ENCODE measurements at regions not wholly inside any gene's neighbourhood (a gene's known extent, or its start where the extent isn't known, plus 50 kb on each side); places are given as distances from the start of the nearest gene placed in this dataset.
A peak's percentile ranks its signal among the peaks of the same experiment; 100 is the strongest.
"Not testable (repeated sequence)": the region's sequence is repeated elsewhere in the genome, so short reads cannot be mapped to it uniquely, and the experiment has no call there.

DNA sequence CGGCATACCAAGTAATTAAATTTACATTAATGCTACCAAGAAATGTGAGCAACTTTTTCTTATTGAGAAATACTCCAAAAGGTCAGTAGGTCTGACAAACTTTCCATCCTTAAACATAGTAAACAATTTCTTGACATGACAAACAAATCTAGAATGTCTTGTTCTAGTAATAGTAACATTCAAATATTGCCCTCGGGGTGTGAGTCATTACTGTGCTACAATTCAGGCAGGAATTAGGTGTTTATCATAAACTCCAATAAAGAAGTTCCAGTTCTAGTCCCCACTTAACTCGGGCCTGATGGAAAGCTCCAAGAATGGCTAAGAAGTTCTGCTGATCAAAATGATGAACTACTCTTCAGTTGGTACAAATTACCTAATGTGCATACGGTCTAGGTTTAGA lies 235.6 kb upstream of the TUSC1 start:
- no peak for DNase-seq (ENCODE audit: low spot score)

GRCh38 chr9:25904701-25905100 lies 226.5 kb upstream of the TUSC1 start:
- DNase-seq (ENCODE audit: low spot score) = no peak

DNA sequence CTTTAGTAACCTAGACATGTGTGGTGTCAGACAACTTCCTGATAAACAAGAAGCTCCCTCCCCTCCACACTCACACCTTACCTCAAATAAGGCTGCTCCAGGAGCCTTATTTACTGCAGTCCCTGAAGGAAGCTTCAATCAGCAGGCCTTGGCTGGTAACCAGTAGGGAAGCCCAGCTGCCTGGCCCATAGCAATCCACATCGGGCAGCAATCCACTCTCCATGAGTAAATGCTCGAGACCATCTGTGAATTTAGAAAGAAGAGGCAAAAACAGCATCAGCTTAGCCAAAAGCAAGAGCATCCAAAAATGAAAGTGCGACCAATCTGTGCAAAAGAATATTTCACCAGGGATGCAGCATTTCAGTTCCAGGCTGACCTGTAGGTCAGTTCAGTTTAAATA lies 213.3 kb upstream of the TUSC1 start:
- peak; percentile 23 for DNase-seq (ENCODE audit: low spot score)

DNA sequence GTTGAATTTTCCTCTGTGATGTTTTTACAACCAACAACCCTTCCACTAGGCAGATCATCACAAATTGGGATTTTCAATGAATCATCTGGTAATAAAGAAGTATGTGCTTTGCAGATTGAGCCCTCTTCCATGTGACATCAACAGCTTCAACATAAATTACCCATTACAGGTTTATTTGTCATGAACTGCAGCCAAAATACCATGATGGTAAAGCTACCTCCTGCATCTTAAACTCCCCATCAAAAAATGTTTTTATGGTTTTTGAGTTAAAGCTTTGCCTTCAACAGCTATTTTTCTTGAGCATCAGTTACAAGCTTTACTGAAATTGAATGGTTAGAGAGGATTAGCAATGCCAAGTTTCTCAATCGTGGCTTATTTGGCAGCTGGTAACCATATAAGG lies 211.4 kb upstream of the TUSC1 start:
- no peak for DNase-seq (ENCODE audit: low spot score)

DNA sequence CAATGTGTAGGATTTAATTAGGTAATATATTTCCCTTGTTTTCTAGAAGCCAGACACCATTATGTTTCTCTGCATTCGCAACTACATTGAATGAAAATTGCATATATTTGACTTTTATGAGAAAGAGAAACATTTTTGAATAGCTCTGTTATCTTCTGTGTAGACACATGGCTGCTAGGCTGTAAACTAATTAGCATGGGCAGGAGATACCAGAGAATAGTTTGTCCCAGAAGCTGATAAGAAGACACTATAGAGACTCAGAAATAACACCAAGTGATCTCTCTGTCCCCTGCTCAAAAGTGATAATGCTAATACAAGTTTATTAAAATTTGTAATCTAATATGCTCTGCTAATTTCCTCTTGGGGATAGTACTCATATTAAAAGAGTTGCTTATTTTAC lies 198.0 kb upstream of the TUSC1 start:
- no peak for DNase-seq (ENCODE audit: low spot score)

DNA sequence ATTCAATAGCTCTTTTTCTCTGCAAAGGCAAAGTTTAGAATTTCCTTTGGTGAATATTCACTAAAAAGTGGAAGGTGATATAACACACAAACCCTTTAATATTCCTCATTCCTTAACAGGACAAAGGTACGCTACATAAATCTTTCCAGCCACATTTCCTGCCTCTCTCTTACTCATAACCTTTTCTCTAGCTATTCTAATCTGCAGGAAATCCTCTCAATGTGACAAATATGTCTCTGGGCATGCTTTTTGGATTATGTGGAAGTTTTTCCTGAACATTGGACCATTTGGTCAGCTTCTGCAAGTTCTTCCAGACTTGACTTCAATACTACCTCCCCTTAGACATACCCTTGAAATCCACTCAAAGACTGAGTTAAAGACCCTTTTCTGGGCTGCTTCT lies 186.3 kb upstream of the TUSC1 start:
- no peak for DNase-seq (ENCODE audit: low spot score)

GRCh38 chr9:25861421-25861820 lies 183.2 kb upstream of the TUSC1 start:
- no peak for DNase-seq (ENCODE audit: low spot score)

DNA sequence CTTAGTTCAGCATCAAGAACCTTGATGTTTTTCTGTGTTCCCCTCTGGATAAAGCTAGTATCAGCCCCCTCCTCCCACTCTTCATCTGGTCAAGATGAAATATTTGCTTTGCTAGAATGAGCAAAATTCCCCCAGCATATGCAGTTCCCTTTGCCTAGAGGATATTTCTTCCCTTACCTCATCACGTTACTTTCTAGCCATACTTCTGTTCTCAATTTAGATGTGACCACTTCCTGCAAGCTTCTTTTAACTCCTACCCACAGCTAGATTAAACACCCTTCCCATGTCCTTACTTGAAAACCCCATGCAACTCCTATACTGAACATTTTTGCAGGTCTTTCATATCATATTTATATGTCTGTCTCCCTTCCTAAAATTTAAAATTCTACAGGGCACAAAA lies 178.9 kb upstream of the TUSC1 start:
- no peak for DNase-seq (ENCODE audit: low spot score)

GRCh38 chr9:25850803-25851202 lies 172.6 kb upstream of the TUSC1 start:
- DNase-seq (ENCODE audit: low spot score) = no peak

DNA sequence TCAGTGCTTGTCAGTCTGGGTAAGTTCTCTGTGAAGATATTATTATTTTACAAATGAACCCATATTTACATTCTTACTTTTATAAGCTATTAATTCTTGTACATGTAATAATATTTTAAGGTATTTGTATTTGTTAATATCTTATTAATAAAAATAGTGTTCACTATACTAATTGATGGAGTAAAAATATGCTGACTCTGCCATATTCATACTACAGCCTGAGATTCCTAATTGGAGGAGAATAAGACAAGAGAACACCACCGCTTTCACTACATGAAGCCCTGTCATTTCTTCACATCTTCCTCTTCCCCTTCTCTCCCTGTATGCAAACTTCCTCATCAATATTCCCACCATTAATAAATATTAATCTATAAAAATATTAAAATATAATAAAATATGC lies 167.6 kb upstream of the TUSC1 start:
- DNase-seq (ENCODE audit: low spot score) = no peak

DNA sequence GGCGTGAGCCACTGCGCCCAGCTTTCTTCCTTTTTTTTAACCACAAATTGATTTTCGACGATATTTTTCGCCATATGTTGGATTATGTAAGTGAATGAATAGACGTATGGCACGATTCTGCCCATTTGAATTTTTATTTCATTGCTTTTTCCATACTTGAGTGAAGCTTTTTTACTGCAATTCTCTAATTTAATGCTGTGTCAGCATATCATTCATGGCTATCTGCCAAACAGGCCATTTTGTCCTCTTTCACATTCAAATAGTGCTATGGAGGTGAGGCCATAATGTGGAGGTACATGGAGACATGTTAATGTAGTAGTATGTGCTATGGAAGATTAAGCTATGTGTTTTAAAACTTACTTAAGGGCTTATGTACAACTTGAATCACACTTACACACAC lies 152.1 kb upstream of the TUSC1 start:
- no peak for DNase-seq (ENCODE audit: low spot score)

DNA sequence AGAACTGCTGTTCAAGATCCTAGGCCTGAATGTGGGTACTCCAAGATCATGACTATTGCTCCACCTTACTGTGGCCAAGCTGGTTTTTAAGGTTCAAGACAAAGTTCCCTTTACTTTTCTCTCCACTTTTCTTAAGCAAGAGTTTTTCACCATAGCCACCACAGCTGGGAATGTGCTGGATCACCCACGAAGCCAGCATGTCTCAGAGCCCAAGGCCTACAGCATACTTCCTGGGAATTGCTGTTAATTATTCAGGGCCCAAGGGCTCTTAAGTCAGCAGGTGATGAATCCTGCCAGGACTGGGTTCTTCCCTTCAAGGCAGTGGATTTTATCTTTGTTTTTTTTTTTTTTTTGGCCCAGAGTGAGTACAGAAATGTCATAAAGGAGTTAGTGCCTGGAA lies 149.4 kb upstream of the TUSC1 start:
- no peak for DNase-seq (ENCODE audit: low spot score)

DNA sequence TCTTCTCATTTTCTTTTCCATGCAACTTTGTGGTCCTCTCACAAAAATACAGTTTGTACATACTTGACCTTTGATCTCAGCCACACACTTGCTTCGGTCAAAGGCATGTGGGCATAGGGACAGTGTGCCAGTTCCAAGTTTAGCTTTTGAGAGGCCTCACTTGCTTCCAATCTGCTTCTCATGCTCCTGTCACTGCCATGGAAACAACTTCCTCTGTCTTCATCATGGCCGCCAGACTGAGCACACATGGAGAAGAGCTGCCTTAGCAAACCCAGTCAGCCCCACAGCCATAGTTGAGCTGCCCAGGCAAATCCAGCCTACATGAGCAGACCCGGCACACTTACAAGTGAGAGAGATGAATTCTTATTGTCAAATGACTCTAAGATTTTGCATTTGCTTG lies 138.2 kb upstream of the TUSC1 start:
- no peak for DNase-seq (ENCODE audit: low spot score)

- DNase-seq (ENCODE audit: low spot score) = no peak
Observed at GRCh38 chr9:25814023-25814422, 135.8 kb upstream of the TUSC1 start.

GRCh38 chr9:25813478-25813877 lies 135.2 kb upstream of the TUSC1 start:
- no peak for DNase-seq (ENCODE audit: low spot score)

- no peak for DNase-seq (ENCODE audit: low spot score)
Observed at GRCh38 chr9:25808554-25808953, 130.3 kb upstream of the TUSC1 start.

DNA sequence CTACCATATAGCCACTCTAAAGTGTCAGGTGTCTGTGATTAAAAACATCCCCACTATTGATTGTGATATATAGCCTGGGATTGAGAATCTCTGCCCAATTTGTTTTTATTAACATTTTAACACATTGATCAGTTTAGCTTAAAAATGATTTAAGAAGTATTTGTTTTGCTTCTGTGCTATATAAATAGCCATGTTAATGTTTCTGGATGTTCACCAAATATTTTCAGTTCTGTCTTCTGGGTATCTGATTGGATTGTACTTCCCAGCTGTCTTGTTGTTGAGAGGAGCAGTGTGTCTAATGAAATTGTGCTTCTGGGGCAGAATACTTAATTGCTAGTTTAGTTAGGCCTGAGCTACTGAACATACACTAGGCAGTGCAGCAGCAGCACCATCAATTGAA lies 126.6 kb upstream of the TUSC1 start:
- DNase-seq (ENCODE audit: low spot score) = no peak

DNA sequence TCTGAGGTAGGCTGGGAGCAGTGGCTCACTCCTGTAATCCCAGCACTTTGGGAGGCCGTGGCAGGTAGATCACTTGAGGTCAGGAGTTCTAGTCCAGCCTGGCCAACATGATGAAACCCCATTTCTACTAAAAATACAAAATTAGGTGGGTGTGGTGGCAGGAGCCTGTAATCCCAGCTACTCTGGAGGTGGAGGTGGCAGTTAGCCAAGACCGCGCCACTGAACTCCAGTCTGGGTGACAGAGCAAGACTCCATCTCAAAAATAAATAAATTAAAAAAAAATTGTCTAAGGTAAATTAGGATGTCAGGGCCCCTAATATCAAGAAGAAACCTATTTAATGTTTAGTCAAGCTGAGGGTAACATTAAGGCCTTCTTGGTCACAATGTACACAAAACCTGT lies 123.7 kb upstream of the TUSC1 start:
- DNase-seq (ENCODE audit: low spot score) = not testable (repeated sequence)

GRCh38 chr9:25773805-25774204 lies 95.6 kb upstream of the TUSC1 start:
- DNase-seq (ENCODE audit: low spot score) = no peak

GRCh38 chr9:25755951-25756350 lies 77.7 kb upstream of the TUSC1 start:
- DNase-seq (ENCODE audit: low spot score) = no peak

DNA sequence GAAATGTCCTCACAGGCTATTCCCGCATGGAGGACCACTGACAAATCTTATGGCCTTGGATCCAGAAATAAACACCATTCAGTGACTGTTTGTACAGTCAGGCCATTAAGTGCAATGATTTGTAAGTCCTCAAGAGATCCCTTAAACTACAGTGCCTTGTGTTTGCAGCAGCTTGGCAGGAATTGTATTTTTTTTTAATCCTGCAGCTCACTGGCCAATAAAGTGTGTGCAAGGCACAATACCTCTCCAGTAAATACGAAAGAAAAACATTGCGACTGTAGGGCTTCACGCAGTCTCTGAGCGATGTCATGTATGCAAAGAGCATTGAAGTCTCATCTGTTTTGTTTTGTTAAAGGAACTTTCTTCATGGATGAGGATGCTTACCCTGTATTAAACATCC lies 74.2 kb upstream of the TUSC1 start:
- DNase-seq (ENCODE audit: low spot score) = no peak

GRCh38 chr9:25742256-25742655 lies 64.0 kb upstream of the TUSC1 start:
- DNase-seq (ENCODE audit: low spot score) = peak; percentile 44

- DNase-seq (ENCODE audit: low spot score) = no peak
Observed at GRCh38 chr9:25733336-25733982, 55.2 kb upstream of the TUSC1 start.

GRCh38 chr9:25731895-25732794 lies 53.9 kb upstream of the TUSC1 start:
- not testable (repeated sequence) for DNase-seq (ENCODE audit: low spot score)

Data from pons (tissue), 1 donor.